C1 segment of cervical spinal cord (tissue), 14 donors: ENCODE measurements at regions not wholly inside any gene's neighbourhood (a gene's known extent, or its start where the extent isn't known, plus 50 kb on each side); places are given as distances from the start of the nearest gene placed in this dataset.
A peak's percentile ranks its signal among the peaks of the same experiment; 100 is the strongest.
"Not testable (repeated sequence)": the region's sequence is repeated elsewhere in the genome, so short reads cannot be mapped to it uniquely, and the experiment has no call there.

Experiments
- DNase-seq, 14 donors: peaks; one replicate each; lab custom pipeline; 2025; lab: John Stamatoyannopoulos, UW

GRCh38 chr14:38973083-38973700 lies 129.8 kb downstream of the SEC23A start:
- no peak for DNase-seq

GRCh38 chr14:38972511-38972910 lies 130.5 kb downstream of the SEC23A start:
- DNase-seq: no peak

DNA sequence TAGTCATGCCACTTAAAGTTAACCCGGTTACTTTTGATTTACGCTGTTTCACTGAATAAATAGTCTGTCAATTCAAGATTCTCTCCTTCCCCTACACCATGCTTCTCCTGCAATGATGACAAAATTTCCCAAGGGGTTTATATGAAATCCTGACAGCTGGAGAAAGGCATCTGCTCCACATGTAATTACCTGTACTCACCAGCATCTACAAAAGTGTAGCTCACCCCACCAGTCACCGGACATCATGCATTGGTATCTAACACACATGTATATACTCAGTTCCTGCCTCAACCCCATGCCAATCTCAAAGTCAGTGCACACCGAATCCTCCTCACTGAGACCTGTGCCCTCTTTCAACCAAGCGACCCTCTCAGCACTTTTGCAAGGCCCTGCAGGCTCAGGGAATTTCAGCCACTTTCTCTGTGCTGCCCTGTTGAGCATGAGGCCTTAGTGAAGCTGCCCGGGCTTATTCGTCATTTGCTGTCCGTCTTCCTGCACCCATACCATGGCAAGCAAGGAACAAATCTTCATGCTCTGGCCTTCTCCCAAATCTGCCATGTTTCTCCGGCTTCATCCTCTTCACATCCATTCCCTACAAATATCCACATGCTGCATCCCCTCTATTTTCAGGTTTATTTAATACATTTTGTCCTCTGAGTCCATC lies 131.6 kb downstream of the SEC23A start:
- no peak for DNase-seq

DNA sequence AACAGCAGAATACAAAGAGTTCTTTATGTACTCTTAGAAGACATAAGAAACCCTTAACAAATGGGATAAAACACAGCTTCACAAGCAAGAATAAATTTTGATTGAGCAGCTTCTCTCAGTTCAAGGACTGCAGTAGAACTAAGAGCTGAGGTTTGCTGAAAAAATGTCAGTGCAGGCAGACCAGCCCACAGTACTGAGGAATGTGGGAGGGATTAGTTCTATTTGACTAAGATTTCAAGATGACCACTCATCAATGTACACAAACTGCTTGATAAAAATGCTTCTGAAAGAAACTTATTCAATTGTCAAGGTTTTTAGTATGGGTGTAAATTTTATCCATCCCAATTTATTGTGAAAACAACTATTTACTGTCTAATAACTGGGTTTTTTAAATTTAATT lies 138.4 kb downstream of the SEC23A start:
- DNase-seq: no peak

- no peak for DNase-seq
These were observed 142.0 kb downstream of the SEC23A start for GRCh38 chr14:38960946-38961531.

DNA sequence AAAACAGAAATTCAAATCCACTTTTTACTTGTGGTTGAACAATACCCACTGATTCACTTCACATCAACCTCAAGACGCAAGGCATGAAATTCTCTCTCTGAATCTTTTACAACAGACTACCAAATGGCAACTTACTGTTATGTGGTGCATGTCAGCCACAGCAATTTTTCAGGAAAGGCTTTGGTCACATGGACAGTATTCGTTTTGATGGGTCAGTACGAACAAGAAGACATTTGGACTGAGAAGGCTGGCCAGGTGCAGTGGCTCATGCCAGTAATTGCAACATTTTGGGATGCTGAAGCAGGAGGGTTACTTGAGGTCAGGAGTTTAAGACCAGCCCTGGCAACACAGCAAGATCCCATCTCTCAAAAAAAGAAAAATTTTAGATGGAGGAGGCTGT lies 144.0 kb downstream of the SEC23A start:
- no peak for DNase-seq

DNA sequence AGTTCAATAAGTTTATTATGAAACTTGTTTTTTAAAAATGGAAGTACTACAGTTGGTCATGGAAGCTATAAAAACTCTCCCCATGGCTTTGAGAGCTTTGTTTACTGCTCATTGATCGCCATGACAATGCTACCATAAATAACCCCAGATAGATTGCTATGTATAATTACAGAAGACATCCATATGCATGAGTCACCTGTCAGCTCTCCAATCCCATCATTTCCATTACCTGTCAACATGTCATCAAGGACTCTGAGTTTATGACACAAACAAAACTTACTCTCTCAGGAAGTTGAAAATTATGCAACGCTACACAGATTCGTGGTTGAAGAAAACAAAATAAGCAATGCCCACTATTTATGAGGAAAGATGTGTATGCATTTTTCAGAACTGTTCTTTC lies 144.4 kb downstream of the SEC23A start:
- DNase-seq: no peak

DNA sequence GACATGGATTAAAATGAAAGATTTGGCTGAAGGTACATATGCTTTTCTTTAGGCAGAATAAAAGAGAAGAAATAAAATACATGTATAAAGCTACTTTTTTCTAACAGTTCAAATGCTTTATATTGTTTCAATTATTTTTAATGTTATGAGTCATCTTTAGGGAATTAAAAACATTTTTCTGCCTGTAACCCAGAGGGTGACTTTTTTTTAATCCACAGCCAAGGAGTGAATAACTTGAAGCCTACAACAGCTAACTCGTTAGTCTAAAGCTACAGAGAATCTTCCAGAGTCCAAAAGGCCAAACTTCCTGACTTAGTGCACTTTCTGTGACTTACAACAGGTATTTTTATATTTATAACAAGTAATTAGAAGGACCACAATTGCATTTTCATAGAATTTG lies 151.6 kb downstream of the SEC23A start:
- no peak for DNase-seq

GRCh38 chr14:38950676-38951075 lies 152.4 kb downstream of the SEC23A start:
- DNase-seq: no peak

DNA sequence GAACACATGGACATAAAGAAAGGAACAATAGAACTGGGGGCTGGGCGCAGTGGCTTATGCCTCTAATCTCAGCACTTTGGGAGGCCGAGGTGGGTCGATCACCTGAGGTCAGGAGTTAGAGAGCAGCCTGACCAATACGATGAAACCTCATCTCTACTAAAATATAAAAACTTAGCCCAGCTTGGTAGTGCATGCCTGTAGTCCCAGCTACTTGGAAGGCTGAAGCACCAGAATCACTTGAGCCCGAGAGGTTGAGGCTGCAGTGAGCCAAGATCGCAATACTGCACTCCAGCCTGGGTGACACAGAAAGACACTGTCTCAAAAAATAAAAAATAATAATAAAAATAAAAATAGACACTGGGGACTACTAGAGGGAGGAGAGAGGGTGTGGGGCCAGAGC lies 154.5 kb downstream of the SEC23A start:
- DNase-seq: peak in 4 of 14 donors; percentile 12 to 62 (median 26)

GRCh38 chr14:38948171-38948570 lies 154.9 kb downstream of the SEC23A start:
- peak in 1 of 14 donors; percentile 62 for DNase-seq

- DNase-seq: no peak
These were observed 155.7 kb downstream of the SEC23A start for GRCh38 chr14:38947343-38947742.

GRCh38 chr14:38944691-38945090 lies 158.3 kb downstream of the SEC23A start:
- peak in 1 of 14 donors; percentile 22 for DNase-seq

DNA sequence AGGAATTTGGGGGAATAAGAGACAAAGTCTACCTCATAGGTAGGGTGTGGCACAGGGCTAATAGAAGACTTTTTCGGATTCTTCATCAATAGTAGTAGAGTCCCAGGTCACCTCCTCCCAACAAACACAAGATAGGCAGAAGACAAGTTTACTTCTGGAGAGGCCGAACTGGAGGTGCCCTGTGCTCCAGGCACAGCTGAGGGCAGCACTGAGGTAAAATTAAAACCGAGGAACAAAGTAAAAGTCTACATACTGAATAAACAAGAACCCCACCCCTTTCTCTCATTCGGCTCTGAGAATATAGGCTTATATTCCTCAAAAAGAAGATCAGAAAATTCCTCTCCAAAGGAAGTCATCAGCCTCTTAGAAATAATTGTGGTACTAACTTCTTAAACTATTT lies 161.5 kb downstream of the SEC23A start:
- DNase-seq: no peak

GRCh38 chr14:38932653-38933000 lies 170.4 kb downstream of the SEC23A start:
- not testable (repeated sequence) for DNase-seq

- DNase-seq: no peak
These were observed 170.9 kb downstream of the SEC23A start for GRCh38 chr14:38931969-38932652.

GRCh38 chr14:38930898-38931297 lies 172.1 kb downstream of the SEC23A start:
- no peak for DNase-seq

GRCh38 chr14:38930022-38930421 lies 173.0 kb downstream of the SEC23A start:
- no peak for DNase-seq

GRCh38 chr14:38929416-38929815 lies 173.6 kb downstream of the SEC23A start:
- no peak for DNase-seq

GRCh38 chr14:38921893-38922292 lies 181.1 kb downstream of the SEC23A start:
- not testable (repeated sequence) for DNase-seq

DNA sequence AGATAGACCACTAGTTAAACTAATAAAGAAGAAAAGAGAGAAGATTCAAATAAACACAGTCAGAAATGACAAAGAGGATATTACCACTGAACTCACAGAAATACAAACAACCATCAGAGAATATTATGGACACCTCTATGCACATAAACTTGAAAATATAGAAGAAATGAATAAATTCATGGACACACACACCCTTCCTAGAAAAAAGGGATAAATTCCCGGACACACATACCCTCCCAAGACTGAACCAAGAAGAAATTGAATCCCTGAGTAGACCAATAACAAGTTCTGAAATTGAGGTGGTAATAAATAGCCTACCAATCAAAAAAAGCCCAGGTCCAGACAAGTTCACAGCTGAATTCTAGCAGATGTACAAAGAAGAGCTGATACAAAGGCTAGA lies 187.9 kb downstream of the SEC23A start:
- no peak for DNase-seq

DNA sequence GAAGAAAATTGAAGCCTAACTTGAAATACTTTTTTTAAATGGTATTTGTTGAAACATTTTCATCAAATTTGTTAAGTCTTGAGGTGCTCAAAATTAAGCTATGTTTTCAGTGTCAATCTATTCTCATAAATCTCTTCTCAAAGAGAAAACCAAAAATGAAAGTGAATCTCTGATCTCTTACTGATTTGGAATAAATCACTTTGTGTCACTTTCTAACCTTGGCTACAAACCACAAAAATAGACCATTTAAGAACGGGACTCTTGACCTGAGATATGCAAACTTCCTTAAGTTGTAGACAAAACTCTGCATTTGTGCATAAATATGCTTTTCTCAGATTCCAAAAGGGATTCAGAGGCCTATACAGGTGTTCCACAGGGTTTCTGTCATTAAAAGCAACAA lies 192.9 kb downstream of the SEC23A start:
- no peak for DNase-seq

- DNase-seq: no peak
These were observed 198.1 kb downstream of the SEC23A start for GRCh38 chr14:38904959-38905358.
